ENCODE measurements at regions not wholly inside any gene's neighbourhood (a gene's known extent, or its start where the extent isn't known, plus 50 kb on each side); places are given as distances from the start of the nearest gene placed in this dataset.
A peak's percentile ranks its signal among the peaks of the same experiment; 100 is the strongest.

DNA sequence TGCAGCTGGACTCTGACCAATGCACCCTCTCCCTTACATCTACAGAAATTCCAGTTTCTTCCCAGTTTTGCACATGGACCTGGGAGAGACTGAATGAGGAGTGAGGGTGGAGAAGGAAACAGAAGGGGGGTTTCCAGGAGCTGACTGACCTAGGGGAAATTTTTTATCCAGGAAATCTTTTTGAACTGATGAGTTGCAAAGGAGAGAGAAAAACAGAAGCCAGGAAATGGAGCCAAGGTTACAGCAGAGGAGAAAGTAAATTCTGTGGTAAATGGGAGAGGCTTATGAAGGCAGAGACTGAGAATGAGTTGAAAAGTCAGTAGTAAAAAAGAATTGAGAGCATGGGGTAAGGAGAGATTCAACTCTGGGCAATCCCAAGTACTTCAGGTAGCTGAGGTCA, 192.8 kb downstream of the SMIM20 start:
- no peak for DNase-seq

DNA sequence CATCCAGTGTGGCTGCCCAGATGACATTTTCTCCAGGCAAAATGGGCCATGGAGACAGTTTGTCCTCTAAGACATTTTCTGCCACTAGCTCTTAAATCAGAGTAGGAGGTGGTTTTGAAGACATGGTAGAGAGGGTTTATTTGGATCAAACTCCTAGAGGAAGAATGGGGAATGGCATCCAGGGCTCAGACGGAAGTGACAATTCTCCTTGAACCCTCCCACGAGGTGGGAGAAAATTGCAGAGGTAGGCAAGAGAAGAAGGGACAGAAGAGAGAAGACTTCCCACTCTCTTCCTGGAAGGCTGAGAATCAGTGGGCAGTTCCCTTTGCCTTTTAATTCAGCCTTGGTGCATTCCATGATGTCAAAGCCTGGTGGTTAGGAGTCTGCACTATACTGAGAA, 194.0 kb downstream of the SMIM20 start:
- DNase-seq, result no peak

DNA sequence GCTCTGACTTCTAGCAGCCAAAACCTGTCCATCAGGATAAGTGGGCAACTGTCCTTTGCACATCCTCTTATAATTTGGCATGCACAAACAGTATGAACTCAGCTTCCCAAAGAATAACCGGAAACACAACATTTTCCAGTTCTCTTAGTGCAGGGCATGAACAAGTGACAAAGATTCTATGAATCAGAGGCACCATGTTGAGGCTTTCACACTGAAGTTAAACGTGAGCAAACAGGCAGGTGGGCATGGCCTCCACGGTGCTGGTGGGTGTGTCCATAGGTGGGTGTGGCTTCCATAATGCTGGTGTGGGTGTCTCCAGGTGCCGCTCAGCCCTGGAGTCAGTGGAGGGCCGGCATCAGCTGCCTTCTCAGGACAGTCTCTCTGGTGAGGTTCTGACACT, 196.5 kb downstream of the SMIM20 start:
- DNase-seq, result no peak

DNA sequence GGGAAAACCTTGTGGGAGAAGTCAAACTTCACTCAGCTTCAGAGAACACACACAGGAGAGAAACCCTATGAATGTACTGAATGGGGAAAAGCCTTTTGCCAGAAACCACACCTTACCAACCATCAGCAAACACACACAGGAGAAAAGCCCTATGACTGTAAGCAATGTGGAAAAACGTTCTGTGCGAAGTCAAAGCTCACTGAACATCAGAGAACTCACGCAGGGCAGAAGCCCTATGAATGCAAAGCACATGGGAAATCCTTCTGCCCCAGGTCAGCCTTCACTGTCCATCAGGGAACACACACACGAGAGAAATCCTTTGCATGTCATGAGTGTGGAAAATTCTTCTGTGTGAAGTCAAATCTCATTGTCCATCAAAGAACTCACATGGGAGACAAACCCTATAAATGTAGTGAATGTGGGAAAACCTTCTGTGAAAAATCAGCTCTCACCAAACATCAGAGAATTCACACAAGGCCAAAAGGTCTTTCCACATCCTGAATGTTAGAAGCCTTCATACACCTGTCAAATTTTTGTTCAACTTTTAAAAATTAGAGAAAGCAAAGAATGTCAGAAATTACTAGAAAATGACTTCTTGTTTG, 199.4 kb downstream of the SMIM20 start:
- no peak for DNase-seq

DNA sequence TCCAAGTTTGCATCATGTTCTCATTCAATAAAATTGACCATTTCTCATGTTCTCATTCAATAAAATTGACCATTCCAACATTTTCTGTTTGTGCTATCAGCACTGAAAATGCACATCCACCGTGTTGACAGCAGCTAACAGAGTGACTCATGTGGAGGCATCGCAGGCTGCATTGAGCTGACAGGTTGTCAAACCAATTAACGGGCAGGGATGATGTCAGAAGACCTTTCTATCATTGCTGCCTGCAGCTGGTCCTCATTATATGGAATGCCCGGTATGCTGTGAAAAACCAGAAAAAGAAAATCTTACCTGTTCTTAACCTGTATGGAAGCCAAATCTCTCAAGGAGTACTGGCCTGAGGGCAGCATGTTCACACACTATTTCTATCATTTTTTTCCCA, 202.0 kb downstream of the SMIM20 start:
- DNase-seq, result no peak

DNA sequence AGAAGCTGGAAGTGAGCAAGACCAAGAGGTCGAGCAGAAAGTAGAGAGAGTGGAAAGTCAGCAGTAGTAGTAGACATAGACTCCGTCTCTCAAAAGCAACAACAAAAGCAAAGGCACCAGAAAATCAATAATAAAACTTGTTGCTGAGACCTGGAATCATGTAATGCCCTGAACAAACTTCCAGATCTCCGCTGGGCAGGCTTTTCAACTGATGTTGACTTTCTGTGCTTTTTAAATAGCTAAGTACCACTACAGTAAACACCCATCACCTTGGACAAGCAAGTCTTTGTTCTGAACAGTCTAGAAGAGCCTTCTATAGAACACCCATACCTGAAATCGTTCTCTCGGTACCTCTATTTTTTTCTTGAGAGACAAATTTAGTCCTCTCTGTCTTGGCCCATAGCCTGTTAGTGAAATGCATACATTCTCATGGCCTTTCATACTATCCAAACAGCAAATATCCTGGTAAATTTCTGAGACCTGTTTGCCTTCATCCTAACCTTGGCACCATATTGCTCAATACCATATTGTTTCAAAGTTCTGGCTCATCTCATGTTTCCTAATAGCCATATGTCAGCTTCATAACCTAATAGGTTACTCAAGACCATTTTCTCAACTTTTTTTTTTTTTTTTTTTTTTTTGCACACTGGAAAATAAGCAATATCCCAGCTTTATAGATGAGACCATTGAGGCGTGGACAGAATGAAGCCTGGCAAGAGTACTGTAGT, 200.6 kb upstream of the RBPJ start:
- DNase-seq, result no peak

DNA sequence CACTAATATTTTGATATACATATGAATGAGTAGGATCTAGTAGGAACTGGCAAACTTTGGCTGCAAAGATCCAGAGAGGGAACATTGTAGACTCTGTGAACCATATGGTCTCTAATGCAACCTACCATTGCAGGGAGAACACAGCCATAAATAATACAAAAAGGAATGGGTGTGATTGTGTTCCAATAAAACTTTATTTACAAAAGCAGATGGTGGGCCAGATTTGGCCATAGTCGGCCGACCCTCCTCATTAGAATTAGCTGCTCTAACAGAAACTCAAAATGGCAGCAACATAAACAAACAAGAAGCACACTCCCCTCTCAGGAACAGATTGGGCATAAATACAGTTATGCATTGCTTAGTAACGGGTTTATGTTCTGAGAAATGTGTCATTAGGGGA, 198.1 kb upstream of the RBPJ start:
- no peak for DNase-seq

DNA sequence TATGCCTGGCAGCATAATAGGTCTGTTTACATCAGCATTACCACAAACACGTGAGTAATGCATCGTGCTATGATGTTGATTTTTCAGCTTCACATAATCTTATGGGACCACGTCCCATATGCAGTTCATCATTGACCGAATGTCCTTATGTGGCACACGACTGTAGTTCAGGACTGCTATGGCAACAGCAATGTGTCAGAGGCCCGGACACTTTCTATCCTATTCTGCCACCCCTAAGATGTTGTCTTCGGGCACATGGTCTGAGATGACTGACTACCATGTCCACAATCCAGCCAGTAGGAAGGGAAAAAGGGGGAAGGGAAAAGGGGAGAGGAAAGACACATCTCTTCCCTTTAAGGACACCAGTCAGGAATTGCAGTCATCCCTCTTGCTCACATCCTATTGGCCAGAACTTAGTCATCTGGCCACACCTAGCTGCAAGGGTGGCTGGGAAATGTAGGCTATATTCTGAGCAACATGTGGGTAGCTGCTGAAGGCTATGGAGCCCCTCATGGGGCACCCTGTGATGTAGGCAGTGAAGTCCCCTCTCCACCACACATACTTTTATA, 196.0 kb upstream of the RBPJ start:
- DNase-seq, result no peak

DNA sequence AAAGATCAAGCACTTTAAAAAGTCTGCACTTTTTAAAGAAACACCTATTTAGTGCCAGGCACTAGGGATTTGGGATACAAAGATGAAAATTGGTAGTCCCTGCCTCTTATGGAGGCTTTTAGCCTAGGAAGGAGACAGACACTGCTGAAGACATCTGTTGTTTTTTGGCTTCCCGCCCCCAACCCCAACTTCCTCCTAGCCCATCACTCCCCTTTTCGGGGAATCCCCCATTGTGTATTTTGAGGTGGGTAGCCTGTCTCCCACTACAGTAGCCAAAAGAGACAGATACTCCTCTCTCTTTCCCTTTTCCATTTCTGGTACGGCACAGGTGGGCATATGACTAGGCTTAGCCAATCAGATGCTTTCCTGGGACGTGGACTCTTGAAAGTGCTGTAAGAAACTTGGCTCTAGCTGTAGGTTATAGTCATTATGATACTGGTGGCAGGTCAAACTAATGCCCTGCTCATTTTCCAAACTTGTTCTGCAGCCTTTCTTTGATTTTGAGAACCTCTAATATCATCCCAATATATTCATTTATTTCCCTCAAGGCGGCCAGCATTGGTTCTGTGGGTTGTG, 194.6 kb upstream of the RBPJ start:
- DNase-seq, result no peak

DNA sequence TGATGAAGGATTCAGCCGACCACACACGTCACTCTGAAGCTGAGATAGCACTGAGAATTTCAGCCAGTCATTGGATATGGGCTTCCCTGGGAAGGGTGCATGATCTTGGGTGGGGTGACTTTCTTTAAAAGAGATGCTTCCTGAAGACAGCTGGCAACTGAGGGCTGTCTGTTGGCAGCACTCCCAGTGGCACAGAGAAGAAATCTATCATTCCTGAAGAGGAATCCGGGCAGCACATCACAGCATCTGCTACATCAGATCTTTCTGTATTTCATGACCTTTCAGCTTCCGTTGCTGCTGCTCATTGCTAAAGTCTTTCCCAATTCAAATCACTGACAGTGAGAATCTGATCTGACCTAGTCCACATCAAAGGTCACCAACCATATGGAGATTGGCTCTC, 193.8 kb upstream of the RBPJ start:
- DNase-seq, result no peak

DNA sequence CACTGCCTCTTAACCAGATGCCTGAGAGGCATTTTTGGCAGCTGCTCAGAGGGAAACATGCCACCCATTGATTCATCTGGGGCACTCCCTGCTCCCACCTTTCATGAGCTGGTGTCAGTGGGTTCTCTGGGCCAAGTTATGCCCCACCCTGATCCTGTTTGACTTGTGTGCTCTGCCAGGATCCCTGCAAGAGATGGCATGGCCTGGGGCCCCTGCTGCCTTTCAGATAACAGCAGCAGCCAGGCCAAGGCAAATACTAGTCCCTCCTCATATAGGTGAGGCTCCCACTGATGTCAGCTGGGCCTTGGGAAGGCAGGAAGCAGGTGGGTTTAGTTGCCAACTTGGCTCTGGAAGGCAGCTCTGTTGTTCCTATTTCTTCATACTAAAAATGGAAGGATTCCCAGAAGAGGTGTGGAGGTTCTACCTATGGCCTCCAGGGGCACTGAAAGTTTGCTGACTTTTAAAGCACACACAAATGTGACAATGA, 192.9 kb upstream of the RBPJ start:
- no peak for DNase-seq

DNA sequence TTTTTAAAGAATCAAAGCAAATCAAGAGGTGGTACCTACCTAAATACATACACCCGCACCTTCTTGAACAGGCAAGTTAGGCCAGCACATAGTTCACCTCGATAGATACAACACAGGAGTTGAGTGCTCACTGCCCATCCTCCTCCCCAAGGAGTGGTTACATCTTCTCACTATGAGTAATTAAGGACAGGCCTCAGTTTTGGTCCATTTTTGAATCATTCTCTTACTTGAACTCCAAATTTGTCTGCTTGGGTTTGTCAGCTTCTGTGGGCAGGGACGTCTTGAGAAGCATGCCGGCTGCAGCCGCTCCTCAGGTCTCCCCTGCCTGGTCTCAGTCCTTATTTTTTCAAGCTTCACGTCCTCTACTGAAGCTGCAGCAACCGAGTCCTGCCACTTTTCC, 190.6 kb upstream of the RBPJ start:
- no peak for DNase-seq

DNA sequence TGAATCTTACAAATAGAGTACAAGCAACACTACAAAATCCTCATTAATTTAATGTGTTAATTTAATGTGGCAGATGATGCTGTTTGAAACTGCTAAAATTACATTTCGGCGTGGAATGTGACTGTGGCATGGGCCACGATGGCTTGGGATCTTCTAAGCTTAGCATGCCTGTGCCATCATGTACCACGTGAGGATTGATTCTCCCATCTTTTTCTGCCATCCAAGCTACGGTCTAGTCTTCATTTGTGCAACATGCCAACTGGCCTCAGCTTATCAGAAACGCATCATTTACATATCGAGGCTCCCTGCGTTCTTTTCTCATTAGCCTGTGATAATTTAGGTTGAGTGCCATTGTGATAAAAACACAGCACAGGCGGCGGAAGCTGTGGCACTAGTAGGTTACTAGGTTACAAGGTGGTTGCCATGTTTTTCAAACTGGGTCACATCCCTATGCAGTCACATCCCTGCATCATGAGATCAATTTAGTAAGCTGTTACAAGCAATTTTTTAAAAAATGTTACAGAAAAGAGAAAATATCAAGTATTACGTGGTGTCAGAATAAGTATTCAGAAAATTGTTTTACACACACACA, 189.9 kb upstream of the RBPJ start:
- no peak for DNase-seq

DNA sequence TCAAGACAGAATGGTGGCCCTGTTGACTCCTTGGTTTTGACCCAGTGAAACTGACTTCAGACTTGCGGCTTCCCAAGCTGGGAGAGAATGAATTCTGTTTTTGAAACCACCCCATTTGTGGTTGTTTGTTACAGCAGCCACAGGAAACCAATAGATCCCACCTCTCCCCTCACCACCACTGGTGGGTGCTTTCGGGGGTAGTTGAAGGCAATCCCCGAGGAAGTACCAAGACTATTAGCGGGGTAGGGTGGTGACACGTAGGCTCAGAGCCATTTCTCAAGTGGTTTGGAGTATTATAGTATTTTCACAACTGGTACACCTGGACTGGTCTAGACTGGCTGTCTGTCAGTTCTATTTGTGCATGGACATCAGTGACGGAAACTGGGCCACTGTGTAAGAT, 189.1 kb upstream of the RBPJ start:
- DNase-seq, result peak in 1 of 2 donors; percentile 23

DNA sequence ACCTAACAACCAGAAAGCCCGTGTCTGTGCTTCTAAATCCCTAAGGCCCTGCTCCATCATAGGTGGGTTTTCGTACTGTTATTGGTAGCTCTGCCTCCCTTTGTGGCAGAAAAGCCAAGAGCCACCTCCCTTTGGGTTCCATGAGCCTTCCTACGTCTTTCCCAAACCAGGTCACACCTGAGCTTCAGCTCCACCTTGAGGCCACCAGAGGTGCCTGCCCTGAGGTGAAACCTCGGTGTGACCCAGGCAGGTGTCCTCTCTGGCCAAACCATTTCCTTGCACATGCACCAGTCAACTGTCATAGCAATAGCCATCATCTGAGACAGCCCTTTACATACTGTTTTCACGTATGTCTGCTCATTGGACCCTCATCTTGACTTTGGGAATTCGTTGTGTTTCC, 188.0 kb upstream of the RBPJ start:
- no peak for DNase-seq

DNA sequence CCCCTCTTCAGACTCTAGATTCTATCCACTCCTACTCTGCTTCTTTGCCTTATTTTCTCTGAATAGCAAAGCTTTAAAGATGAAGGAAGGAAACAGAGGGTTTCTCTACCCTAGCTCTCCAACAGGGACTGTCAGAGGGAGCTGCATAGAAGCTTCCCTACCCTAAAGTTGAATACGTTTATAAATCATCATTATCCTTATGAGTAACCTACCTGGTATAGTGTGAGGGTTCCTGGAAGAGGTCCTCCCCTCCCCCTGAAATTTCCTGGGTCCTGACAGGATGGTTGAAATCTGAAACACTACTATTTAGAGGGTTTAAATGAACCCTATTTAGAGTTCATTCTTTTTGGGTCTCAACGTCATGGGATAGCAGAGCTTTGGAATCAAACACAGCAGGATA, 187.0 kb upstream of the RBPJ start:
- DNase-seq, result no peak

DNA sequence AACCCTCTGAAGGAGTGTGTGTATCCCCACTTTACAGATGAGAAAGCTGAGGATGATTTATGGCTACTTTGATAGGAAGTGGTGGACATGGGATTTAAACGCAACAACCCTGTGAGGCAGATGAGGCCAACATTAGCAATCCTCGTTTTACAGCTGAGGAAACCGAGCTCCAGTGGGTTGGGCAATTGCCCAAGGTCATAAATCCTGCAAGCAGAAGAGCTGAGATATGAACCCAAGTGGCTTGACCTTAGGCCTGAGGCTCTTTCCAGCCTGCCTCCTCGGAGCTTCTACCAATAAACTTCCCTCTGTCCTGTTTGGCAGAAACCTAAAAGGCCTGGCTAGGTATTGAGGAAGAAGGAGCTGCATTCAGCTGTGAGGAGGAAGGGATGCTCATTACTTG, 185.5 kb upstream of the RBPJ start:
- DNase-seq, result no peak

DNA sequence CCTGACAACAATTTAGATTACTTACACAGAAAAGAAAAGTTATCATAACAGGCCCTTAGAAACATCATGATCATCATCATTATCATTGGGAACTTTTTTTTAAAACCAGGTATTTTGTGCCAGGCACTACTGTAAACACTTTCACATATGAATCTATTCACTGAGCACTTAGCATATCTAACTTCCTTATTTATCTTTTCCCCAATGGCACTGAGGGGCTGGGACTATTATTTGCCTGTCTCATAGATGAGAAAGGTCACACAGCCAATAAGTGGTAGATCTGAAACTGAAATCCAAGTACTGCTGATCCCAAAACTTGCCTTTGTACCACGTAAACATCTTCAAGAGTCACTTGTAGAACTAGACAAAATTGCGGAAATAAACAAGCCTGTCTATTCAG, 184.2 kb upstream of the RBPJ start:
- no peak for DNase-seq

DNA sequence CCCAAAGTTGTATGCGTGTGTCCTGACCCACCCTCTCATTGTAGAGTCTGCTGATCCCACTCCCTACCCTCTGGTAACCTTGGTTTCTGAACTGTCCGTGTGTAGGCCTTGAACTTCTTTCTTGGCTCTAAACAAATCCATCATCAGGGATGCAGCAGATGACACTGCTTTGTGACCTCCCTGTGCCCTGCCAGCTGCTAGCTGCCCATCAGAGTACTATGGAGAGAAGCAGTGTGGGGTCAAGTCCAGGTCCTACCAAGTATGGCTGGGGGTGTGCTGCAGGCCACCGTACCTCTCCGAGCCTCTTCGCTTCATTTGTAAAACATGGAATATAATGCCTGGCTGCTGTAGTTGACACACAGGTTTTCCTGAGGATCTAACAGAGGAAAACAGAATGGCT, 183.5 kb upstream of the RBPJ start:
- DNase-seq, result no peak

DNA sequence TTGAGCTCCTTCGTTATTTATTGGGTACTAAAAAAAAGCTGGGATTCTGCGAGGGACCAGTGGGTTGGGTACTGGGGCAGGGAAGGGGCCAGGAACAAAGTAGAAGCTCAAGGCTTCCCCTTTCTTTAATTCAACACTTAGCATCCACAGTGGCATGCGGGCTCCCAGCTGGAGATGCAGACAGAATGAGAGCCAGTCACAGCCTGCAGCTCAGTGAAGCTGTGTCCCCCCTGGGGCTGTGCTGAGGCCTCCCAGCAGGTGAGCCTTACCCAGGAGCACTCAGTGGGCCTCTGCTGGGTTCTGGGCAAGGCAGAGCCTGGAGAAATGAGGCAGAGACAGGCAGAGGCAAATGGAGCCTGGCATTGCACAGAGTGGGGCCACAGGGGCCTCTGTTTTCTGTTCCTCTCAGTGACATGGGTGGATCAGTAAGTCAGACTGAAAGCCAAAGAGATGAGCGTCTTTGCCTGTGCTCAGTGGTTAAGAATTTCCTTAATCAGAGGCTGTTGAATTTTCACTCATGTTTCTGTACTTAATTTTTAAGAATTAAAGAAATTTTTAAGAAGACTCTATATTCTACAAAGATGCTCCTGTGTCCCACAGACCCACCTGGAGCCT, 181.4 kb upstream of the RBPJ start:
- DNase-seq, result no peak

DNA sequence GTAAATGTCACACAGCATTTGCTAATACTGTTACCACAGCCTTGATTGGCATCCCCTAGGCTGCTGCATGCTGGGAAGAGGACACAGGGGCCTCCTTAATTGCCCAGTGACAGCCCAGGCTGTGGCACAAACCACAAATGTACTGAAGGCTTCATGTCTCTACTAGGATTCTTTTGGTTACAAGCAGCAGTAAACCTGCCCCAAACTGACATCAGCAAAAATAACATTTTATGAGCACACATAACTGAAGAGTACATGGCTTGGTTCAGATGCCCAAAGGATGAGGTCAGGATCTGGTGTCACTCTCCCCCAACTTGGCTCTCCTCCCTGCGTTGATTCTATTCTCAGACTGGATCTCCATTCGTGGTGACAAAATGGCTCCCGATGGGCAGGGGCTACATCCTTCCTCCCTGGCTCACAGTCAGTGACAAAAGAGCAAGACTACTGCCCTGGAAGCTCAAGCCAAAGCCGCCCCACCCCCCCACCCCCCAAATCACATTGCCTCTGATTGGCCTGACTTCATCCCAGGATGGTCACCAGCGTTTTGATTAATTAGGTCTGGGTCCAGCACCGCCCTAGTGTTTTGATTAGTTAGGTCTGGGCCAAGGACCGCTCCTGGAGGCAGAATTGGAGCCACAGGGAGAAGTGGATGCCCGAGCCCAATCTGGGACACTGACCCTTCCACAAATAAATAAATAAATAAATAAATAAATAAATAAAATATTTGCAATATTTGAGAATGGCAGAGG, 180.5 kb upstream of the RBPJ start:
- DNase-seq, result no peak

DNA sequence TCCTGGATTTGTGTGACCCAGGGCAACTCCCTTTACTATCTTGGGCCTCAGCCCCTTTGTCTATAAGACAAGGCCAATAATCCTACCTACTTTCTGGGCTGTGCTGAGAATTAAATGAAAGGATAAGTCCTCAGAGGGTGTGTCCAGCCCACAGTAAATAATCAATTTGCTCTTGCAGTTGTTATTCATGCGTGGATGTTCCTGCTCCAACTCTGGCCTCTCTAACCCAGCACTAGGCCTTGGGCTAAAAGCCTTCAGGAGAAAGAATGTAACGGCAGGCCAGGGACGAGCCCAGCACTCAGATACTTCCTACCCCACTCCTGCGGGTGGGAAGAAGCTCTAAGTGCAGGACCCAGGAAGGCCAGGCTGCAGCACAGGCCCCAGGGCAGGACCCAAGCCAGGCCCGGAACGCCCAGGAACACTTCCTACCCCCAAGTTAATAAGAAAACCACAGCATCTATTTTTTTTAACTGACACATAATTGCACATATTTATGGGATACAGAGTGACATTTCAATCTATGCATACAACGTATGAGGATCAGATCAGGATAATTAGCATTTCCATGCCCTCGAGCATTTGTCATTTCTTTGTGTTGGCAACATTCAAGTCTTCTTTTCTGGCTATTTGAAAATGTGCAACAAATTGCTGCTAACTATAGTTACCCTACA, 179.6 kb upstream of the RBPJ start:
- DNase-seq, result no peak
